ENCODE measurements at regions not wholly inside any gene's neighbourhood (a gene's known extent, or its start where the extent isn't known, plus 50 kb on each side); places are given as distances from the start of the nearest gene placed in this dataset.

GRCh38 chr9:13690595-13690994, 411.1 kb upstream of the MPDZ start:
- no peak for DNase-seq (ENCODE audit: low read depth in 1 of 2, low spot score in 1 of 2)
- Histone ChIP-seq H3K27ac (no peak overlapping the region), H3K4me1 (no peaks in the 10 kb centered on the region), H3K4me2 (no peak overlapping the region), H3K9me3 (no peaks in the 10 kb centered on the region), H3K4me3 (no peak overlapping the region)
- no peak for ATAC-seq
- POLR2A ChIA-PET, result no interaction called here
- WGBS (ENCODE audit: missing lambda C conversion rate), result 34% methylated on average over 1 of the region's 1 CpG
- CTCF ChIA-PET, result no interaction called here
- TF ChIP-seq ZC3H11A (IDR thresholded peaks at IDR 0.05) (no peak), TFCP2L1 (CRISPR knock-in tag; IDR thresholded peaks at IDR 0.05) (no peak), CTCF (IDR thresholded peaks at IDR 0.05) (no peak), CBX8 (IDR thresholded peaks at IDR 0.05) (no peak), RARB (CRISPR knock-in tag; IDR thresholded peaks at IDR 0.05) (no peak), EHMT2 (IDR thresholded peaks at IDR 0.05; ENCODE audit: low read depth) (no peak), KDM5A (IDR thresholded peaks at IDR 0.05) (no peak), NFE2L2 (conservative IDR thresholded peaks at IDR 0.05; ENCODE audit: low read length) (no peak), CEBPB (IDR thresholded peaks at IDR 0.05) (no peak), BHLHE40 (IDR thresholded peaks at IDR 0.05; ENCODE audit: low read depth, low read length) (no peak), ATOH8 (CRISPR knock-in tag; IDR thresholded peaks at IDR 0.05; ENCODE audit: low read depth) (no peak), ZNF302 (CRISPR knock-in tag; IDR thresholded peaks at IDR 0.05) (no peak), FOXS1 (CRISPR knock-in tag; IDR thresholded peaks at IDR 0.05) (no peak), CHD4 (IDR thresholded peaks at IDR 0.05; ENCODE audit: borderline replicate concordance) (no peak), RFX5 (IDR thresholded peaks at IDR 0.05) (no peak), HOXB5 (CRISPR knock-in tag; IDR thresholded peaks at IDR 0.05) (no peak), MYC (IDR thresholded peaks at IDR 0.05; ENCODE audit: borderline replicate concordance, low read length) (no peak), MAZ (IDR thresholded peaks at IDR 0.05; ENCODE audit: borderline replicate concordance, low read depth, low read length) (no peak), EP300 (IDR thresholded peaks at IDR 0.05) (no peak), MAX (IDR thresholded peaks at IDR 0.05) (no peak)
- FAIRE-seq, result no peak

GRCh38 chr9:13689925-13690324, 410.4 kb upstream of the MPDZ start:
- Histone ChIP-seq H3K4me3 (no peak overlapping the region), H3K4me2 (no peak overlapping the region), H3K4me1 (no peaks in the 10 kb centered on the region), H3K27ac (no peak overlapping the region), H3K9me3 (no peaks in the 10 kb centered on the region)
- no peak for DNase-seq (ENCODE audit: low read depth in 1 of 2, low spot score in 1 of 2)
- WGBS (ENCODE audit: missing lambda C conversion rate), result 3% methylated on average over 2 of the region's 2 CpGs
- TF ChIP-seq SREBF2 (IDR thresholded peaks at IDR 0.05) (no peak), NPAS2 (CRISPR knock-in tag; IDR thresholded peaks at IDR 0.05; ENCODE audit: borderline replicate concordance) (no peak), CHD2 (IDR thresholded peaks at IDR 0.05; ENCODE audit: low read length, partially characterized antibody) (no peak), CEBPB (IDR thresholded peaks at IDR 0.05) (no peak), POLR2A (IDR thresholded peaks at IDR 0.05; ENCODE audit: low read length) (no peak), ATOH8 (CRISPR knock-in tag; IDR thresholded peaks at IDR 0.05; ENCODE audit: low read depth) (no peak), MAX (IDR thresholded peaks at IDR 0.05) (no peak), FOXS1 (CRISPR knock-in tag; IDR thresholded peaks at IDR 0.05) (no peak)
- no peak for ATAC-seq
- POLR2A ChIA-PET, result no interaction called here
- FAIRE-seq, result no peak
- CTCF ChIA-PET, result interaction anchor here (0.9 kb wide), 1 partner anchor 338 kb away, joined by 3 read pairs; no protein-coding TSS in a partner anchor

Measured in A549 (cell line).